UCSD-AML1 (cell line): ENCODE measurements at regions not wholly inside any gene's neighbourhood (a gene's known extent, or its start where the extent isn't known, plus 50 kb on each side); places are given as distances from the start of the nearest gene placed in this dataset.

Experiments
- DNase-seq: peaks from one replicate; lab custom pipeline; 2025; ENCODE audit not compliant: unreplicated experiment; lab: John Stamatoyannopoulos, UW

DNA sequence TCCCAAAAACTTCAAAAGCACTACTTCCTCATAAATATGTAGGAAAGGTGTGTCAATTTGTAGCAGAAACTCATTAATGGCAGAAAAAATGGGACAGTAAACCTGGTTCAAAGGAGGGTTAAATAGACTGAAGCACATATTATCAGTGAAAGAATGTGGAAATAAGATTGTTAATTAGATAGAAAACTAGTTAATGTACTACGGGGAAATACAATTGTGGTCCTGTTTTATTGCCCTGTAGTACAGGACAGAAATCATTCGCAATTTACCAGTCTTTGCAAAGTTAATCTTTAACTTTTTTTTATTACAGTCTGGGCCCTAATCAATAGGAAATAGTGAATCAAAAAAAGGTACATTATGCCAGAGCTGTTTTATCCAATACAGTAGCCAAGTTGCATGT, 82.0 kb upstream of the PAK5 start:
- DNase-seq = no peak

DNA sequence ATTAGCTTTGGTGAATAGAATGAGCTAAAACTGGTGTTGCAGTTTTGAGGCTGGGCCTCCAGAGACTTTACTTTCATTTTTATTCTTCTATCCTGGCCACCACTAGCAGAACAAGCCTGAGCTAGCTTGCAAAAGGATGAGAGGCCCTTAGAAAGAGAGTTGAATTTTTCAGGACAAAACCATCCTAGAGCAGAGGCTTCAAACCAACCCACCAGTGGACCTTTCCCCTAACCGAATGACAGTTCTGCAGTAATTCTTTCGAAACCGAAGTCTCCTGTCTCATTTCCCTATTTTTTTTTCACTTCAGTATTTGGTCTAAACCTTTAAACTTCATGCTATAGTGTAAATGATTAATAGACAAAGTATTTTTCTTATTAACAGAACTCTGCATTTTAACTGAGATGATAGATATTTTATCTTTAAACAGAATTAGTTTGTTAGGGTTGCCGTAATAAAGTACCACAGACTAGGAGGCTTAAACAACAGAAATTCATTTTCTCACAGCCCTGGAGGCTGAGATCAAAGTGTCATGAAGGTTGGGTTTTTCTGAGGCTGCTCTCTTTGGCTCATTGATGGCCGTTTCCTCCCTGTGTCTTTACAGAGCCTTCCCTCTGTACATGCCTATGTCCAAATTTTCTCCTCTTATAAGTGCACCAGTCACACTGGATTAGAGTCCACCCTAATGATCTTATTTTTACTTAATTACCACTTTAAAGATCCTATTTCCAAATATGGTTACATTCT, 80.6 kb upstream of the PAK5 start:
- DNase-seq = no peak

DNA sequence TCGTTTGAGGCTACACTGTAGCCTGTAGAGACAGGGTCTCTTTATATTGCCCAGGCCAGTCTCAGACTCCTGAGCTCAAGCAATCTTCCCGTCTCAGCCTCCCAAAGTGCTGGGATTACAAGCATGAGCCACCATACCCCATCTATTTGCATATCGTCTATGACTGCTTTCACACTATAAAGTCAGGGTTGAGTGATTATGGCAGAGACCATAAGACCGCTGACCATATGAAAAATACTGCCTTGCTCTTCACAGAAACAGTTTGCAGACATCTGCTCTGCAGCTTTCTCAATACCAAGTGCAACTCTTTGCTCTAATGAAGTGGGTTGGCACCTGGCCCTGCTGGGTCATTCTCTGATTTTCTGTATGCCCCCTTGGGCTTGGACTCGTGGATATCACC, 79.5 kb upstream of the PAK5 start:
- no peak for DNase-seq

DNA sequence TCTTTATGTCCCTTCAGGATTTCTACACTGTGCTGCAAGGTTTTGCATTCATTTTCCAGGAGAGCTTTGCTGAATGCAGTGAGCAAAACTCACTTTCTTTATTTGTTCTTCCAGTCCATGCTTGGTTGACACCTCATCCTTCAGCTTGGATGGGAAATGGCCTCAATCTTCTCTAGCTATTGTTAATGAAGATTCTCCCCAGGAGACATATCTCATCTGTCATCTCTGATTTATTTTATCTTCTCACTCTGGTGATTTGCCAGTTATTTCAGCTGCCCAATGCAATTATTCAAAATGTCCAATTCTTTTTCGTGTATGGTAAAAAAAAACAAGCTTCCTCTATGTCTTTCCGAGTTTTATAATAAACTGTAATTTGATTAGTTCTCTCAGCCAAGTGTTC, 77.9 kb upstream of the PAK5 start:
- DNase-seq = no peak

DNA sequence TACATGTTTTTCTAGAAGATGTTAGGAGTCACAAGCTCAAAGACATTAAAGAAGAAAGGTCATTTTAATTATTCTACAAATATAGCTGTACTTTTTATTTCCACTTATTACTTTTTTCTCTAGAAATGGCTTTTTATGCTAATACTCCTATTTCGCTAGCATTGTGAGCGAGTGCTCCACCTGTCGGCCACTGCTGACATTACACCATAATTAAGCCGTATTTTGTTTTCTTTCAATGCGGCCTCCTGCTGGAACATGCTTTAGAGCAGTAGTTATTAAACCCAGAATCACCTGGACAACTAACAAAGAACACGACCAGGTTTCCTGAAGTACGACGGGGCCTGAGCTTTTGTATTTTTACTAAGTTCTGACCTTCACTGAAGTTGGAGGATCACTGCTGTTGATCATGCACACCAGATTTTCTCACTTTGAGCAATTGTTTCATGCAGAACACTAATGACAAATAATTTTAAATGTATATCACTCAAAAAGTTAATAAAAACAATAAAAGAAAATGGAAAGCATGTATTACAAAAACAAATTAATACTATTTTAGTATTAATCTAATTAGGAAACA, 74.1 kb upstream of the PAK5 start:
- peak; percentile 17 for DNase-seq

DNA sequence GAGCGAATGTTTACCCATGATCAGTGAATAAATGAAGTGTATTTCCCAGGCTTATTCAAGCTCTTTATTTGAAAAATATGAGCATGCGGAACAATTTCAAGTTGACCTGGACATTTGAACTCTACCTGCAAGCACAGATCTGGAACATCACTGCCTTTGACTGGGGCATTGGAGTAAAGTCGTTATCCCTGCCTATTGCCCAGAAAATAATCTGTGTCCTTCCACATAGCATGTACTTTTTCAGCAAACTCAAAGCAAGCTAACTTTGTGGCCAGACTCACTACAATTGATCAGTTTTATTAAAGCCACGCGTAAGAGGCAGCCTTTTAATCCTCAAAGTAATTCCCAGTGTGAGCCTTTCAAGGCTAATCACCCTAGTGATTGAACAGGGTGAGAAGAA, 73.4 kb upstream of the PAK5 start:
- DNase-seq = no peak

DNA sequence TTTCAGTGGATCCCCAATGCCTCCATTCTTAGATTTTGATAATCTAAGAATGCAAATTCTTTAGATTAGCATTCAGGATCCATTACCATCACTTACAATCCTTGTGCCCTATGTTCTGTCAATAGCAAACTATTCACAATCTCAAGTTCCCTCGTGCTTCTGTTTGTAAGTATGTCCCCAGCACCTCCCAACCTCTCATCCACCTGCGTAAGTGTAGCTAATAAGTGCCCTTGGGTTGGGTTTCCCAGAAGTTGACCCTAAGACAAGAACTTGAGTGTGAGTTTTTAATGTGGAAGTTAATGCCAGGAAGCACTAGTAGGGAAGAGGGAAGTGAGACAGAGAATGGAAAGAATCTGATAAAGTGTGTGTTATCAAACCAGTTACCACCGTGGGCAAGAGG, 72.6 kb upstream of the PAK5 start:
- no peak for DNase-seq

DNA sequence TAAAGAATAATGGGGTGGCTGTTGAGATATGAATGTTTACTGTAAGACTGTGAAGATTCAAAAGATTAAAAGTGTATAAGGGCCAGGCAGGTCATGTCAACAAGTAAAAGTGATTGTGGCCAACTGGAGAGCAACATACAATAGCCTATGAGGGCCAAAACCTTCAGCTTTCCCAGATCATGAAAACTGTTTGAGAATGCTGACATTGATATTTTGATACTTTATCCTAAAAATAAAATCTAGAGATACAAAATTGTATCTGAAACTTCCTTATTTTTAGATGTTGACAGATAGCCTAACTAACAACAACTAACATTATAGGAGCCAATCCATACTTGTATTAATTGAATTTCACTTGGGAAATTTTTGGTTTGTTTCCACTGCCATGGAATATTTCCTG, 70.3 kb upstream of the PAK5 start:
- DNase-seq = no peak

DNA sequence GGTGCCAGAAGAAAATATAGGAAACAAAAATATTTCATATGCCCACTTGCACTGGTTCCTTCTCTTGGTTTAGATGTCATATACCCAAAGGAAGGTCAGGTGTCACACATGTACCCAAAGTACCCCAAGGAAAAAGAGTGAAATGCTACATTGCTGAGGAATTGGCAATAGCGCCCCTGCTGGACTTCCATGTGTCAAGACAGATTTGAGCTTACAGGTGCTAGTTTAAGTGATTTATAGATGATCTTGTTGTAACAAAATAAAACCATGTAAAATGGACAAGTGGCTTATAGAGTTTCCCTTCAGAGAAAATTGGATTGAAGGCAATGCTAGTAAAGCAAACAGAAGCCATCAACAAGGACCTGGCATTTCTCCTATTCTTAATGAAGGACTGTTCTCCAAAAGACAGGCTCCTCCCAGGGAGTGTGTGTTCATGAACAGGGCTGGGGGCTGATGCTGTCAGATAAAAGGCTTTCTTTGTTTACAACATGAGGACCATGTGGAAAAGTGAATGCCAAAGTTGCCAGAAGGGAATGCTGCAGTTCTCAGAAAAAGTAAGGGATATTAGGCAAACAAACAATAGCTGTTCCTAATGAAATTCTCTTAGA, 64.3 kb upstream of the PAK5 start:
- DNase-seq = no peak

DNA sequence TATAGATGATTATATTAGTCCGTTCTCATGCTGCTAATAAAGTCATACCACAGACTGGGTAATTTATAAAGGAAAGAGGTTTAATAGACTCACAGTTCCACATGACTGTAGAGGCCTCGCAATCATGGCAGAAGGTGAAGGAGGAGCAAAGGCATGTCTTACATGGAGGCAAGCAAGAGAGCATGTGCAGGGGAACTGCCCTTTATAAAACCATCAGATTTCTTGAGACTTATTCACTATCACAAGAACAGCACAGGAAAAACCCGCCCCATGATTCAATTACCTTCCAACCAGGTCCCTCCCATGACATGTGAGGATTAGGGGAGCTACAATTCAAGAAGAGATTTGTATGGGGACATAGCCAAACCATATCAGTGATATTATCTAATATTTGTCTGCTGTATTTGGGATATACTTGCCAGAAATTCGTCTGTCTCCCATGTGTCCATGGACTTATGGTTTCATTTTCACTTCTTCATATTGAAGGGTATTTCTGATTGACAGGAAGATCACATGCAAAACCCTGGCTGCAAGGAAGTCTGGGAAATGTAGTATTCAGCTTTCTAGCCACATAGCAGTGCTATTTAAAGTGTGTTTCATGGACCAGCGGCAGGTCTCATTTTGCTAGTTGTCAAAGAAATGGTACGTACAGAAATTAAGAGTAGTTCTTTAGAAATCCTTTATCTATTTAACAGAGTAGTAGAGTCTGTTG, 50.5 kb upstream of the PAK5 start:
- no peak for DNase-seq
